Cerebellar nuclear complex (tissue), 1 donor: ENCODE measurements at regions not wholly inside any gene's neighbourhood (a gene's known extent, or its start where the extent isn't known, plus 50 kb on each side); places are given as distances from the start of the nearest gene placed in this dataset.
"Not testable (repeated sequence)": the region's sequence is repeated elsewhere in the genome, so short reads cannot be mapped to it uniquely, and the experiment has no call there.

Source experiments
- DNase-seq, 2 experiments: peaks; one replicate each; lab custom pipeline; 2025; lab: John Stamatoyannopoulos, UW

GRCh38 chr2:145413261-145414030 is 893.5 kb upstream of the ZEB2 start:
- no peak for DNase-seq

- DNase-seq, result no peak
Measured at GRCh38 chr2:145412155-145412554, 892.2 kb upstream of the ZEB2 start.

- DNase-seq, result no peak
Measured at GRCh38 chr2:145411493-145411892, 891.6 kb upstream of the ZEB2 start.

- DNase-seq, result no peak
Measured at GRCh38 chr2:145410086-145410485, 890.2 kb upstream of the ZEB2 start.

GRCh38 chr2:145408980-145409379 is 889.1 kb upstream of the ZEB2 start:
- DNase-seq, result no peak

- no peak for DNase-seq
Measured at GRCh38 chr2:145404690-145405089, 884.8 kb upstream of the ZEB2 start.

- no peak for DNase-seq
Measured at GRCh38 chr2:145402706-145403277, 882.9 kb upstream of the ZEB2 start.

- no peak for DNase-seq
Measured at GRCh38 chr2:145399131-145399530, 879.2 kb upstream of the ZEB2 start.

GRCh38 chr2:145394181-145394580 is 874.3 kb upstream of the ZEB2 start:
- DNase-seq, result no peak

GRCh38 chr2:145386973-145387372 is 867.1 kb upstream of the ZEB2 start:
- DNase-seq, result no peak

GRCh38 chr2:145383961-145384360 is 864.0 kb upstream of the ZEB2 start:
- no peak for DNase-seq

- no peak for DNase-seq
Measured at GRCh38 chr2:145380436-145381017, 860.6 kb upstream of the ZEB2 start.

GRCh38 chr2:145379934-145380333 is 860.0 kb upstream of the ZEB2 start:
- DNase-seq, result no peak

GRCh38 chr2:145374165-145374564 is 854.2 kb upstream of the ZEB2 start:
- no peak for DNase-seq

GRCh38 chr2:145367334-145367733 is 847.4 kb upstream of the ZEB2 start:
- not testable (repeated sequence) for DNase-seq

GRCh38 chr2:145366341-145366740 is 846.4 kb upstream of the ZEB2 start:
- no peak for DNase-seq

GRCh38 chr2:145360129-145360790 is 840.3 kb upstream of the ZEB2 start:
- no peak for DNase-seq

- DNase-seq, result no peak
Measured at GRCh38 chr2:145359561-145359960, 839.6 kb upstream of the ZEB2 start.

GRCh38 chr2:145356056-145356455 is 836.1 kb upstream of the ZEB2 start:
- DNase-seq, result no peak

- DNase-seq, result no peak
Measured at GRCh38 chr2:145352484-145352883, 832.6 kb upstream of the ZEB2 start.

GRCh38 chr2:145351864-145352425 is 832.0 kb upstream of the ZEB2 start:
- DNase-seq, result no peak

GRCh38 chr2:145350011-145350410 is 830.1 kb upstream of the ZEB2 start:
- DNase-seq, result no peak
